Liver (tissue), 8 donors: ENCODE measurements at regions not wholly inside any gene's neighbourhood (a gene's known extent, or its start where the extent isn't known, plus 50 kb on each side); places are given as distances from the start of the nearest gene placed in this dataset.
"Not testable (repeated sequence)": the region's sequence is repeated elsewhere in the genome, so short reads cannot be mapped to it uniquely, and the experiment has no call there.

Experiments used
- DNase-seq: peaks from one replicate; pipeline ENCODE4 v3.0.0-alpha.2; 2017; ENCODE audit warnings: low spot score
- H3K27ac ChIP-seq, 2 donors: one replicate each; pipeline ENCODE4 v1.7.0; 2013; ENCODE audit warnings: inconsistent platforms in 2 of 2, low read length in 2 of 2, control low read depth in 1 of 2, low read depth in 1 of 2, mild to moderate bottlenecking in 1 of 2
- H3K27me3 ChIP-seq, 4 donors: one replicate each; pipeline versions ENCODE4 v1.6.1 to v1.7.0; 2013; ENCODE audit warnings: low read length in 3 of 4, inconsistent platforms in 1 of 4, mild to moderate bottlenecking in 1 of 4, moderate library complexity in 1 of 4; ENCODE audit not compliant: control insufficient read depth in 4 of 4, insufficient read depth in 4 of 4
- H3K36me3 ChIP-seq, 4 donors: one replicate each; pipeline versions ENCODE4 v1.6.1 to v1.7.0; 2013; ENCODE audit warnings: low read length in 3 of 4, mild to moderate bottlenecking in 3 of 4, low read depth in 1 of 4, moderate library complexity in 1 of 4; ENCODE audit not compliant: control insufficient read depth in 4 of 4, insufficient read depth in 3 of 4
- H3K4me1 ChIP-seq, 4 donors: one replicate each; pipeline versions ENCODE4 v1.6.1 to v1.7.0; 2013; ENCODE audit warnings: low read length in 3 of 4, mild to moderate bottlenecking in 3 of 4, moderate library complexity in 1 of 4; ENCODE audit not compliant: control insufficient read depth in 4 of 4, insufficient read depth in 4 of 4
- H3K4me3 ChIP-seq, 3 donors: one replicate each; pipeline versions ENCODE4 v1.6.1 to v1.7.0; 2013; ENCODE audit warnings: low read length in 3 of 3, control low read depth in 1 of 3, low read depth in 1 of 3, mild to moderate bottlenecking in 1 of 3
- H3K9ac ChIP-seq, 2 donors: one replicate each; pipeline ENCODE4 v1.7.0; 2013; ENCODE audit warnings: low read length in 2 of 2, mild to moderate bottlenecking in 2 of 2, moderate library complexity in 2 of 2, control low read depth in 1 of 2, low read depth in 1 of 2
- H3K9me3 ChIP-seq, 4 donors: one replicate each; pipeline versions ENCODE4 v1.6.1 to v1.7.0; 2013; ENCODE audit warnings: low read length in 3 of 4; ENCODE audit not compliant: control insufficient read depth in 4 of 4
- FOXA2 ChIP-seq: IDR thresholded peaks from 2 replicates; pipeline ENCODE4 v1.6.1; 2016; ENCODE audit warnings: antibody characterized with exemption
- NR2F2 ChIP-seq: IDR thresholded peaks from 2 replicates; pipeline ENCODE4 v1.6.1; 2016; ENCODE audit warnings: antibody characterized with exemption
- RAD21 ChIP-seq, 2 donors: IDR thresholded peaks; 2 replicates each; pipeline ENCODE4 v1.6.1; 2016; ENCODE audit warnings: antibody characterized with exemption in 2 of 2, mild to moderate bottlenecking in 2 of 2
- RXRA ChIP-seq, 2 donors: IDR thresholded peaks; 2 replicates each; pipeline ENCODE4 v1.6.1; 2017 to 2018; ENCODE audit warnings: antibody characterized with exemption in 2 of 2, mild to moderate bottlenecking in 1 of 2
- WGBS: extraction: QIAGEN DNeasy Blood & Tissue Kit; methylation state at CpG from one replicate; pipeline ENCODE4 v1.1.7; 2013; 5-methylcytosine and 5-hydroxymethylcytosine counted together
- TF ChIP-seq, protein P1 (sequence below): IDR thresholded peaks from 2 replicates; pipeline ENCODE4 v1.6.1; 2016; ENCODE audit warnings: antibody characterized with exemption
- TF ChIP-seq, protein P2 (sequence below): fragments of 150-350 bp; IDR thresholded peaks from 2 replicates; pipeline ENCODE4 v1.5.1; 2017; ENCODE audit warnings: improper control_type of control experiment, low read depth, low read length; ENCODE audit not compliant: missing input control
- donor health status: healthy.
- donor health status: healthy.
- donor health status: healthy.
- donor health status: healthy.
- donor health status: healthy.

DNA sequence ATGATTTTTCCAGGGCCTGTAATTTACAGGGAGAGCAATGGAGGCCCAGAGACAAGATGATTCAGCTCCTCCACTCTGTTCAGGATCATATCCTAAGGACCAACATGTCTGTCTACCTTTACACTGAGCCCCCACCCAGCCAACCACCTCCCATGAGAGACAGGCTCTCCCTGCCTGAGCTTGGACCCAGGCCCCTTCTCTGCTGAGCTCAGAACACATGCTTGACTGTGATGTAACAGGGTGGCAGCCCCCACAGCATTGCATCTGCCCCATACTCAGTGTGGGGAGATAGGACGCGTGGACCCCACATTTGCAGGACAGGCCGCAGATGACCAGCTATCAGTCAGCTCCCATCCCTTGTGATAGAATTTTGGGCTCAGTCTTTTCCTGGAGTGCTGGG lies 313.9 kb downstream of the ADGRD1 start:
- Histone ChIP-seq H3K9ac (no peak overlapping the region), H3K27me3 (no peaks in the 10 kb centered on the region), H3K4me1 (no peaks in the 10 kb centered on the region), H3K4me3 (no peak overlapping the region), H3K36me3 (no peaks in the 10 kb centered on the region), H3K27ac (no peak overlapping the region), H3K9me3 (no peaks in the 10 kb centered on the region)
- DNase-seq: no peak
- TF ChIP-seq, protein P1, sequence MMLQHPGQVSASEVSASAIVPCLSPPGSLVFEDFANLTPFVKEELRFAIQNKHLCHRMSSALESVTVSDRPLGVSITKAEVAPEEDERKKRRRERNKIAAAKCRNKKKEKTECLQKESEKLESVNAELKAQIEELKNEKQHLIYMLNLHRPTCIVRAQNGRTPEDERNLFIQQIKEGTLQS: no peak
- TF ChIP-seq, protein P2, sequence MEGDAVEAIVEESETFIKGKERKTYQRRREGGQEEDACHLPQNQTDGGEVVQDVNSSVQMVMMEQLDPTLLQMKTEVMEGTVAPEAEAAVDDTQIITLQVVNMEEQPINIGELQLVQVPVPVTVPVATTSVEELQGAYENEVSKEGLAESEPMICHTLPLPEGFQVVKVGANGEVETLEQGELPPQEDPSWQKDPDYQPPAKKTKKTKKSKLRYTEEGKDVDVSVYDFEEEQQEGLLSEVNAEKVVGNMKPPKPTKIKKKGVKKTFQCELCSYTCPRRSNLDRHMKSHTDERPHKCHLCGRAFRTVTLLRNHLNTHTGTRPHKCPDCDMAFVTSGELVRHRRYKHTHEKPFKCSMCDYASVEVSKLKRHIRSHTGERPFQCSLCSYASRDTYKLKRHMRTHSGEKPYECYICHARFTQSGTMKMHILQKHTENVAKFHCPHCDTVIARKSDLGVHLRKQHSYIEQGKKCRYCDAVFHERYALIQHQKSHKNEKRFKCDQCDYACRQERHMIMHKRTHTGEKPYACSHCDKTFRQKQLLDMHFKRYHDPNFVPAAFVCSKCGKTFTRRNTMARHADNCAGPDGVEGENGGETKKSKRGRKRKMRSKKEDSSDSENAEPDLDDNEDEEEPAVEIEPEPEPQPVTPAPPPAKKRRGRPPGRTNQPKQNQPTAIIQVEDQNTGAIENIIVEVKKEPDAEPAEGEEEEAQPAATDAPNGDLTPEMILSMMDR: no peak
- TF ChIP-seq RAD21 (IDR thresholded peaks at IDR 0.05): no peak
- WGBS: 94% methylated on average over 3 of the region's 3 CpGs

DNA sequence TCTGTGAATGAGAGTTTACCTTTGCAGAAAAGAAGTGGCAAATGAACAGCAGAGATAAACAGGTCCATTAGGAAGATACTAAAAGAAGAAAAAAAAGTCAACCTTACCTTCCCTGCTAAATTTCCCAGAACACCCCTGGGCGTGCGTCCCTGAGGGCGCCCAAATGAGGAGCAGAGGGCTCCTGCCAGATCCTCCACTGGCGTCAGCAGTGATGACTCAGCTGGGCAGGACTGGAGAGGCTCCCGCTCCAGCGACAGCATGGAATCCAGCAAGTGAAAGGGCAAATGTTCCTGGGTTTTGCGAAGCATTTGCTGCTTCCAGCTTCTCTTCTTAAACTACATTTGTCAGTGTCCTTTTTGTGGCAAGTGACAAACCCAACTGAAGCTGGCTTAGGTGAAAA lies 314.4 kb downstream of the ADGRD1 start:
- not testable (repeated sequence) for H3K27ac ChIP-seq, DNase-seq

DNA sequence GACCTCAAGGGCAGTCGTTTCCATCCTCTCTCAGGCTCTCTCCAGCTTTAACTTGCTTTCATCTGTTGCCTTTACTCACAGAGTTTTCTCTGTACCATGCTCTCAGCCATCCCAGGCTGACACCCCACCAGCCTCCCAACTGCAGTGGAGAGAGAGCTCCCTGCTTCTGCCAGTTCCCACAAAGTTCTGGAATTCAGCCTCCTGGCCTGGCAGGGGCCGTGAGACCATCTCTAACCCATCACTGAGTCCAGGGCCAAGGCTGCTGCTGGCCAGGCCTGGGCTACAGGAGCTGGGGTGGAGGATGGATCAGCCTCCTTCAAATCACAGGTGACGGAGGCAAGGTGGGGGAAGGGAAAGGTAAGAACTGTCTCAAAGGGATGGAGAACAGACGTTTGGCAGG lies 314.9 kb downstream of the ADGRD1 start:
- not testable (repeated sequence) for H3K9ac ChIP-seq, H3K36me3 ChIP-seq, H3K4me3 ChIP-seq, H3K27ac ChIP-seq, H3K27me3 ChIP-seq, H3K9me3 ChIP-seq, DNase-seq, H3K4me1 ChIP-seq
- WGBS: 78% methylated on average over 2 of the region's 4 CpGs

More for the DNA sequence above, 314.4 kb downstream of the ADGRD1 start:
- not testable (repeated sequence) for H3K9me3 ChIP-seq, H3K9ac ChIP-seq, H3K27me3 ChIP-seq, H3K4me3 ChIP-seq, H3K36me3 ChIP-seq, H3K4me1 ChIP-seq
- 56% methylated on average over 7 of the region's 7 CpGs for WGBS

DNA sequence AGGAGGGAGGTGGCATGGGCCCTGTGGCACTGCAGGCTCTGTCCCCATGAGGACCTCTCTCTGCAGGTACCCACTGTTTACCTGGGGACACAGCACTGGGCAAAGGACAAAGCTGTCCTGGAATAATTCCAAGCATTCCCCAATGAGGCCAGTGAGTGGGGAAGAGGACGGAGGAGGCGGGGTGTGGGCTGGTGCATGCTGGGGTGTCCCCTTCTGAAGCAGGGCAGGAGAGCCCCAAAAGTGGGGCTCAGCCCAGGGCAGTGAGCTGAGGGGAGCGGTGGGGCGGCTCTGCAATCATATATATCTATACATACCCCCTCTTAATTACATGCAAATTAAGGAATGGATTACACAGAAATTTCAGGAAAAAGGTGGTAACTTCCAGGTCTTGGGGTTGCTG lies 315.8 kb downstream of the ADGRD1 start:
- DNase-seq: no peak
- no peak overlapping the region for H3K9ac ChIP-seq
- 80% methylated on average over 4 of the region's 4 CpGs for WGBS
- H3K36me3 ChIP-seq: no peaks in the 10 kb centered on the region
- H3K9me3 ChIP-seq: no peaks in the 10 kb centered on the region
- H3K4me3 ChIP-seq: no peak overlapping the region
- no peaks in the 10 kb centered on the region for H3K27me3 ChIP-seq
- H3K27ac ChIP-seq: no peak overlapping the region
- no peak for TF ChIP-seq NR2F2
- TF ChIP-seq, protein P1: no peak
- no peak for TF ChIP-seq RXRA (IDR thresholded peaks at IDR 0.05)
- TF ChIP-seq FOXA2: no peak
- TF ChIP-seq, protein P2: no peak
- H3K4me1 ChIP-seq: no peaks in the 10 kb centered on the region

DNA sequence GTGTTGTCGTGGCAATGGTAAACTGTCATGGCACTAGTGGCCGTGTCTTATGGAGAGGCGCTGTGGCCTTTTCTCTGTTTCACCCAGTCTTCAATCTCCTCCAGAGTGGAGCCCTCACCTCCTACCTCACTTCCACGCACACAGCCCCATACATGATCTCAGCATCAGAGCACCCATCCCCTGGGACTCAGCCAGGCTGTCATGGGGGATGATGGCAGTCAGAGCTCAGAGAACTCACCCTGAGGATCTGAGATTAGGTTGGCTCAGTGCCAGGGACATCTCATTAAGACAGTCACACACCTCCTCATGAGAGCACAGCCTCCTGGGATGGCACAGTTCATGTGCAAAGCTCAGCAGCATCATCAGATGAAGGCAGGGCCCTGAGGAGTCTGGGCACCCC lies 316.3 kb downstream of the ADGRD1 start:
- H3K9ac ChIP-seq, H3K4me3 ChIP-seq, H3K27ac ChIP-seq, H3K36me3 ChIP-seq, H3K9me3 ChIP-seq, H3K27me3 ChIP-seq, DNase-seq, H3K4me1 ChIP-seq: not testable (repeated sequence)
- WGBS: 87% methylated on average over 4 of the region's 4 CpGs
